ENCODE measurements at regions not wholly inside any gene's neighbourhood (a gene's known extent, or its start where the extent isn't known, plus 50 kb on each side); places are given as distances from the start of the nearest gene placed in this dataset.

DNA sequence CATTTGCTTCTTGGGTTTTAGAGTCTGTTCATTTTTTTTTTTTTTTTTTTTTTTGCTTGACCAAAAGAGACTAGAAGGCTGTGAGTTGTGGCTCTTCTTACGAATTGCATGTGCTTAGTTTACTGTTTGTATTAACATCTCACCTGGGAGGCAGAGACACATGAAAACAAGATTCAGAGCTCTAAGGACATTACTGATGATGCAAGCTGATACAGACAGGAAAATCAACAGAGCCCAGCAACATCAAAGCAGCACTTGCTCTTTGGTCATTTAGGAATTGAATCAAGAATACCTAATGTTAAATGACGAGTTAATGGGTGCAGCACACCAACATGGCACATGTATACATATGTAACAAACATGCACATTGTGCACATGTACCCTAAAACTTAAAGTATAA lies 55.7 kb upstream of the HS3ST5 start:
- no peak for DNase-seq

Measured in CD4-positive, alpha-beta T cell treated with Interleukin-21 for 1 hour (primary cell).